ENCODE measurements at regions not wholly inside any gene's neighbourhood (a gene's known extent, or its start where the extent isn't known, plus 50 kb on each side); places are given as distances from the start of the nearest gene placed in this dataset.
A peak's percentile ranks its signal among the peaks of the same experiment; 100 is the strongest.

DNA sequence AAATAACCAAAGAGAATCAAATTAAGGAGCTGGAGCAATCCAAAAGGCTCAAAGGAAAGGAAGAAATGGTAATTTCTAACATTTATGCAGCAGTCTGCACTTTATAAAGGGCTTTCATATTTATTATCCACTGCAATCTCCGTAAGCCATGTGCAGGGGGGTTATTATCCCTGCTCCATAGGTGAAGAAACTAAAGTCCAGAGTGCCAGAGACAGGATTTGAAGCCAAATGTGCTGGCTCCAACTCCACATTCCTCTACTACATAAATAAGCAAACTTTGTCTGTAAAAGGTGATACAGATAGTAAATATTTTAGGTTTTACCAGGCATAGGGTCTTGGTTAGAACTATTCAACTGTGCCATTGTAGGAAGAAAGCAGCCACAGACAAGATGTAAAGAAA lies 221.4 kb downstream of the MINAR1 start:
- no peak overlapping the region for H3K27ac ChIP-seq (ENCODE audit: low read length)
- intact Hi-C loops (cut with micrococcal nuclease): no loop called here
- H3K9me2 ChIP-seq (replicated peaks; ENCODE audit: low read length): no peaks in the 10 kb centered on the region
- DNase-seq (no peak), ATAC-seq (no peak)
- H3K4me3 ChIP-seq (ENCODE audit: low read length): no peak overlapping the region
- peaks cover 5% of the 10 kb centered on the region for H3K4me1 ChIP-seq (ENCODE audit: insufficient read depth, low read length)
- H2AFZ ChIP-seq (ENCODE audit: low read length): no peak overlapping the region
- no peak for TF ChIP-seq EZH2phosphoT487 (IDR thresholded peaks at IDR 0.05; ENCODE audit: borderline replicate concordance, low read length)
- TF ChIP-seq, protein P1, sequence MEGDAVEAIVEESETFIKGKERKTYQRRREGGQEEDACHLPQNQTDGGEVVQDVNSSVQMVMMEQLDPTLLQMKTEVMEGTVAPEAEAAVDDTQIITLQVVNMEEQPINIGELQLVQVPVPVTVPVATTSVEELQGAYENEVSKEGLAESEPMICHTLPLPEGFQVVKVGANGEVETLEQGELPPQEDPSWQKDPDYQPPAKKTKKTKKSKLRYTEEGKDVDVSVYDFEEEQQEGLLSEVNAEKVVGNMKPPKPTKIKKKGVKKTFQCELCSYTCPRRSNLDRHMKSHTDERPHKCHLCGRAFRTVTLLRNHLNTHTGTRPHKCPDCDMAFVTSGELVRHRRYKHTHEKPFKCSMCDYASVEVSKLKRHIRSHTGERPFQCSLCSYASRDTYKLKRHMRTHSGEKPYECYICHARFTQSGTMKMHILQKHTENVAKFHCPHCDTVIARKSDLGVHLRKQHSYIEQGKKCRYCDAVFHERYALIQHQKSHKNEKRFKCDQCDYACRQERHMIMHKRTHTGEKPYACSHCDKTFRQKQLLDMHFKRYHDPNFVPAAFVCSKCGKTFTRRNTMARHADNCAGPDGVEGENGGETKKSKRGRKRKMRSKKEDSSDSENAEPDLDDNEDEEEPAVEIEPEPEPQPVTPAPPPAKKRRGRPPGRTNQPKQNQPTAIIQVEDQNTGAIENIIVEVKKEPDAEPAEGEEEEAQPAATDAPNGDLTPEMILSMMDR (conservative IDR thresholded peaks at IDR 0.05; ENCODE audit: low read depth, low read length): no peak
- H3K9me3 ChIP-seq (ENCODE audit: low read length): no peaks in the 10 kb centered on the region
- BruUV-seq (replicated peaks): no TSS peak
- no peaks in the 10 kb centered on the region for H3K27me3 ChIP-seq (ENCODE audit: low read length)
- H4K20me1 ChIP-seq (ENCODE audit: low read length): no peaks in the 10 kb centered on the region
- no peak overlapping the region for H3K9ac ChIP-seq (ENCODE audit: low read length)
- no peaks in the 10 kb centered on the region for H3K79me2 ChIP-seq (ENCODE audit: low read length)
- CTCF ChIA-PET: no interaction called here
- no peaks in the 10 kb centered on the region for H3F3A ChIP-seq (ENCODE audit: low read length, unreplicated experiment)
- no peaks in the 10 kb centered on the region for H3K36me3 ChIP-seq (ENCODE audit: low read depth, low read length)
- POLR2A ChIA-PET (ENCODE audit: unreplicated experiment): no interaction called here
- no peak overlapping the region for H3K4me2 ChIP-seq (ENCODE audit: low read length)

DNA sequence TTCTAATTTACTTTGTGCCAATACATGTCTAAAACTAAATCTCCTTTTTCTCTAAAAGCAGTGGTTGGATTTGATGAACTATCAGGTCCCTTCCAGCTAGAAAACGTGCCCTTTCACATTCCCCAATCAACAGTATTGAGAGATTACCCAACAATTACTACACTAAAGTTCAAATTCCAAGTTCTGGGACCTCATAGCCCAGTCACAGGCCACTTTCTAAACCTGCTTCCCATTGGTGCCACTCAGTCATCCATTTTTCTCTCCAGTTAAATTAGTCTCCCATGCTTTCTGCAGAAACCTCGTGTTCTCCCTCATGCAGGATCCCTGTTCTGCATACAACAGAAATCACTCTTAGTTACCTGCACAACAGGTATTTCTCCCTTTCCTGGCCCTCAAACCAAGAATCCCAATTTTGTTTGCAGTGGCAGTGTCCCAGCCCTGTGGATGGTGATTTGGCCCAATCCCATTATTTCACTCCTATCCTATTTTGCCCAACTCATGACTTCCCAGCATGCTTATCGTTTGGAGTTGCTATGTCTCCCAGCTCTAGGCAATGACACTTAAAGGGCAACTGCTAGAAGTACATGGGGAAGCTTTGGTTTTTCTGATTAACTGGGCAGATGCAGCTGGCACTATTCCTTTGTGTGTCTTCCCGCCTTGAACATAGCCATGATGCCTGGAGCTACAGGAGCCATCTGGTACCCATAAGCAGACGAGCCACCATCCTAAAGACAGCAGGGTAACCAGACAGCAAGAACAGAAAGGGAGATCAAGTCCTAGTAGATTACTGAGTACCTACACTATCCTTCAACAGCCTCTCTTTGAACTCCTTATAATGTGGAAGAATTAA lies 224.2 kb downstream of the MINAR1 start:
- POLR2A ChIA-PET (ENCODE audit: unreplicated experiment): no interaction called here
- H4K20me1 ChIP-seq (ENCODE audit: low read length): no peaks in the 10 kb centered on the region
- no peaks in the 10 kb centered on the region for H3K36me3 ChIP-seq (ENCODE audit: low read depth, low read length)
- H3K4me3 ChIP-seq (ENCODE audit: low read length): no peak overlapping the region
- no peak overlapping the region for H3K27ac ChIP-seq (ENCODE audit: low read length)
- H3K27me3 ChIP-seq (ENCODE audit: low read length): no peaks in the 10 kb centered on the region
- ATAC-seq (no peak), DNase-seq (peak; percentile 9)
- no peaks in the 10 kb centered on the region for H3F3A ChIP-seq (ENCODE audit: low read length, unreplicated experiment)
- H2AFZ ChIP-seq (ENCODE audit: low read length): no peak overlapping the region
- TF ChIP-seq EZH2 (IDR thresholded peaks at IDR 0.05; ENCODE audit: low read length, unreplicated experiment) (no peak), EZH2phosphoT487 (IDR thresholded peaks at IDR 0.05; ENCODE audit: borderline replicate concordance, low read length) (no peak)
- TF ChIP-seq, protein P1 (conservative IDR thresholded peaks at IDR 0.05; ENCODE audit: low read depth, low read length): no peak
- H3K9me2 ChIP-seq (replicated peaks; ENCODE audit: low read length): no peaks in the 10 kb centered on the region
- CTCF ChIA-PET: no interaction called here
- H3K79me2 ChIP-seq (ENCODE audit: low read length): no peaks in the 10 kb centered on the region
- peaks cover 5% of the 10 kb centered on the region for H3K4me1 ChIP-seq (ENCODE audit: insufficient read depth, low read length)
- no peak overlapping the region for H3K9ac ChIP-seq (ENCODE audit: low read length)
- no peaks in the 10 kb centered on the region for H3K9me3 ChIP-seq (ENCODE audit: low read length)
- intact Hi-C loops (cut with micrococcal nuclease): no loop called here
- no peak overlapping the region for H3K4me2 ChIP-seq (ENCODE audit: low read length)
- BruUV-seq (replicated peaks): no TSS peak

DNA sequence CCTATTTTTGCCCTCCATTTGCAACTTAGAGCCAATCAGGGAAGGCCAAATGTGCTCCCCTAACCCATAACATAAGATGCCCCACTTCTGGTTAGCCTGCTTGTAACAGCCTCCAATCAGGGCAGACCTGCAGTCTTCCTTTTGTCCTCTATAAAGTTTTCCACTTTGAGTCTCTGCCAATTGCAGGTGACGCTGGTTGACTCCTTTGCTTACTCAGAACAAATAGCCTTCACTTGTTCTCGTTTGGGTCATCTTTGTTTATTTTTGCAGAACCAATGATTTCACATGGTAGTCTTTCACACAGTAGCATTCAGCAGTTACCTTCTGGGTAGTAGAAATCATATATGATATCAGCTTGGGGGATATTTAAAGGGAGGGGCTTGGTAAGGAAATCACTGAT lies 225.6 kb downstream of the MINAR1 start:
- no peaks in the 10 kb centered on the region for H3K9me3 ChIP-seq (ENCODE audit: low read length)
- H3K36me3 ChIP-seq (ENCODE audit: low read depth, low read length): no peaks in the 10 kb centered on the region
- ChIA-PET CTCF (no interaction called here), POLR2A (ENCODE audit: unreplicated experiment) (no interaction called here)
- H3K79me2 ChIP-seq (ENCODE audit: low read length): no peaks in the 10 kb centered on the region
- BruUV-seq (replicated peaks): no TSS peak
- no peaks in the 10 kb centered on the region for H3K9me2 ChIP-seq (replicated peaks; ENCODE audit: low read length)
- intact Hi-C loops (cut with micrococcal nuclease): no loop called here
- TF ChIP-seq EZH2 (IDR thresholded peaks at IDR 0.05; ENCODE audit: low read length, unreplicated experiment): no peak
- TF ChIP-seq, protein P1 (conservative IDR thresholded peaks at IDR 0.05; ENCODE audit: low read depth, low read length): no peak
- no peak for TF ChIP-seq EZH2phosphoT487 (IDR thresholded peaks at IDR 0.05; ENCODE audit: borderline replicate concordance, low read length)
- no peak overlapping the region for H3K9ac ChIP-seq (ENCODE audit: low read length)
- ATAC-seq (peak; percentile 64), DNase-seq (peak; percentile 72)
- peaks cover 5% of the 10 kb centered on the region for H3K4me1 ChIP-seq (ENCODE audit: insufficient read depth, low read length)
- H2AFZ ChIP-seq (ENCODE audit: low read length): no peak overlapping the region
- H3K27me3 ChIP-seq (ENCODE audit: low read length): no peaks in the 10 kb centered on the region
- no peak overlapping the region for H3K4me2 ChIP-seq (ENCODE audit: low read length)
- H3K27ac ChIP-seq (ENCODE audit: low read length): no peak overlapping the region
- H3F3A ChIP-seq (ENCODE audit: low read length, unreplicated experiment): no peaks in the 10 kb centered on the region
- H3K4me3 ChIP-seq (ENCODE audit: low read length): no peak overlapping the region
- no peaks in the 10 kb centered on the region for H4K20me1 ChIP-seq (ENCODE audit: low read length)

Data from PC-3 (cell line).